BE2C (cell line): ENCODE measurements at regions not wholly inside any gene's neighbourhood (a gene's known extent, or its start where the extent isn't known, plus 50 kb on each side); places are given as distances from the start of the nearest gene placed in this dataset.

ENCODE experiments used
- DNase-seq: peaks from one replicate; pipeline ENCODE4 v3.0.0-alpha.2; 2020
- H3K27me3 ChIP-seq: fragments of 250-450 bp; sonication (Bioruptor Pico); 2 replicates; pipeline ENCODE4 v1.5.1; 2020; ENCODE audit warnings: mild to moderate bottlenecking
- H3K36me3 ChIP-seq: fragments of 250-450 bp; sonication (Bioruptor Pico); 2 replicates; pipeline ENCODE4 v1.5.1; 2020; ENCODE audit warnings: mild to moderate bottlenecking
- H3K4me1 ChIP-seq: fragments of 250-450 bp; sonication (Bioruptor Pico); 2 replicates; pipeline ENCODE4 v1.5.1; 2020
- H3K4me3 ChIP-seq: 2 replicates; pipeline ENCODE4 v1.5.1; 2011; ENCODE audit warnings: low read depth, low read length
- H3K9me3 ChIP-seq: fragments of 250-450 bp; sonication (Bioruptor Pico); 2 replicates; pipeline ENCODE4 v1.5.1; 2020
- TF ChIP-seq, protein P1 (sequence below): IDR thresholded peaks from 2 replicates; pipeline ENCODE4 v1.5.1; 2012; ENCODE audit warnings: mild to moderate bottlenecking, low read depth, low read length

DNA sequence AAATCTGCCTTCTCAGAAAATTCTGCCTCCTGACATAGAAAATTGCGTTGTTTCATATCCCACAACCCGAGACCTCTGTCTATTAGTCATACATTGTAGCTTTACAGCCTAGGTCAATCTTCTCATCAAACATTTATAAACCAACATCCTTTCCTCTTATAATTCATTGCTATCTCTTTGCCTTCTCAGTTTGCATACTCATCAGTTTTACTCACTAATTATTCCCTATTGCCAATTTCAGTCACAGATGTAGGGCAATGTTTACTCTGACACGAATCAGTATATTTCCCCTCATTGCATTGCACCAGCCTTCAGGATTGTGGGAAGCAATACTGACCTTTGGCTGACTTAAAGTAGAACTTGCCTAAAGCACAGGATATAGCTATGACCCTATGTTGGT lies 247.2 kb downstream of the CEMIP2 start:
- Histone ChIP-seq H3K4me1 (no peaks in the 10 kb centered on the region), H3K27me3 (peaks cover 20% of the 10 kb centered on the region), H3K4me3 (no peak overlapping the region), H3K36me3 (no peaks in the 10 kb centered on the region), H3K9me3 (no peaks in the 10 kb centered on the region)
- TF ChIP-seq, protein P1, sequence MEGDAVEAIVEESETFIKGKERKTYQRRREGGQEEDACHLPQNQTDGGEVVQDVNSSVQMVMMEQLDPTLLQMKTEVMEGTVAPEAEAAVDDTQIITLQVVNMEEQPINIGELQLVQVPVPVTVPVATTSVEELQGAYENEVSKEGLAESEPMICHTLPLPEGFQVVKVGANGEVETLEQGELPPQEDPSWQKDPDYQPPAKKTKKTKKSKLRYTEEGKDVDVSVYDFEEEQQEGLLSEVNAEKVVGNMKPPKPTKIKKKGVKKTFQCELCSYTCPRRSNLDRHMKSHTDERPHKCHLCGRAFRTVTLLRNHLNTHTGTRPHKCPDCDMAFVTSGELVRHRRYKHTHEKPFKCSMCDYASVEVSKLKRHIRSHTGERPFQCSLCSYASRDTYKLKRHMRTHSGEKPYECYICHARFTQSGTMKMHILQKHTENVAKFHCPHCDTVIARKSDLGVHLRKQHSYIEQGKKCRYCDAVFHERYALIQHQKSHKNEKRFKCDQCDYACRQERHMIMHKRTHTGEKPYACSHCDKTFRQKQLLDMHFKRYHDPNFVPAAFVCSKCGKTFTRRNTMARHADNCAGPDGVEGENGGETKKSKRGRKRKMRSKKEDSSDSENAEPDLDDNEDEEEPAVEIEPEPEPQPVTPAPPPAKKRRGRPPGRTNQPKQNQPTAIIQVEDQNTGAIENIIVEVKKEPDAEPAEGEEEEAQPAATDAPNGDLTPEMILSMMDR: no peak
- no peak for DNase-seq

DNA sequence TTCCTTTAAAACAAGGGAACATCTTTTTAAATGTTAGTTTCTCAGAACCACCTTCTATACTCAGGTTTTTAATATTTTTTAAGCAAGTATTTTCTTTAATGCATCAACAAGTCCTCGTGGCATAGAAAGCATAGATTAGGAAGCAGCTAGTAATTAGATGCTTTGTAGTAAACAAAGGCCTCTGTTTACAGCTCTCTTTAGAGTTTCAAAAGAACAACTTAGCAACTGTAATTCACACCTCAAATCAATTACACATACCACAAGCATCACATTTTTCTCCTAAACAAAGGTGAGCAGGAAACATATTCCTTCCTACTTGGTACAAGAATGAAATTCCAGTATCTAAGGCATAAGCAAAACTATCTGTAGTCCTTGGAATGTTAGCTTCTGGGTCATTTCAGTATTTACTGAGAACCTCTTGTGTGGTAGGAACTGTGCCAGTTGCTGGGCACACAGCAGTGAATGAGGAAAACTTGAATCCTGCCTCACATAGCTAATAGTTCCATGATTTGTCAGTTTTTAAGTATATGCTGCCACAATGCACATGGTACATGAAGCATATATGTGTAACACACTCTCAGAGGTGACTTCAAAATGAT lies 249.1 kb downstream of the CEMIP2 start:
- no peak for DNase-seq
- no peaks in the 10 kb centered on the region for H3K4me1 ChIP-seq
- H3K9me3 ChIP-seq: no peaks in the 10 kb centered on the region
- H3K4me3 ChIP-seq: no peak overlapping the region
- TF ChIP-seq, protein P1: no peak
- peaks cover 17% of the 10 kb centered on the region for H3K27me3 ChIP-seq
- no peaks in the 10 kb centered on the region for H3K36me3 ChIP-seq

DNA sequence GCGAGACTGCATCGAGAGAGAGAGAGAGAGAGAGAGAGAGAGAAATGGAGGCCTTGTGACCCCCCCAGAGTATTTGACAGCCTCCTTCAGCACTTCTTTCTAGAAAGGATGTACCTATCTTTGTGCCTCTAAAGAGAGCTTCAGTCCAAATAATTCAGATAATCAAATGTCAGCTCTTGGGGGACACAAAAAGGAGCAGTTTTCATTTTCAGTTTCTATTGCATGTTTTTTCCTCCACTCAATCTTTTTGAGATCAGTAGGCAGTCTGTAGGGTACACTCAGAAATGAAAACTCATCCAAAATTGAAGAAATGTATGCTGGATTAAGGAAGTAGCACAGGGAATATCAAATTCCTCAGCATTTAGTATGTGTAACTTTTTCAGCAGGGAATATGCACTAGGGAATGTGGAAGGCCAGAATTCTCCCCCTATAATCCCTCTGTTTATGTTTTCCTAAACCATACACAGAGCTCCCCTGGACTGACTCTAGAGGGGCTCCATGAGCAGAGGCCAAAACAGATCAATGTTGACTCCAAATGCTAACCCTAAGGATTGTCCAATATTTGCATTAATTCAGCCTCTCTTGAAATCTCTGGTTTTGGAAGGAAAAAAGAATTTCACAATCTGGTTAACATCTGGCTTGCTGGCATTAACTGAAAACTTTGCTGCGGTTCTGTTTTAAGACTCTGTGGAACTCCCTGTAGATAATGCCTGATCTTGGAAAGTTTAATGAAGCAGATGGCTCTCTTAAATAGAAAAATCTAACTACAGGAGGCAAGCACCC lies 250.1 kb downstream of the CEMIP2 start:
- H3K36me3 ChIP-seq: no peaks in the 10 kb centered on the region
- no peak overlapping the region for H3K4me3 ChIP-seq
- H3K9me3 ChIP-seq: no peaks in the 10 kb centered on the region
- H3K4me1 ChIP-seq: no peaks in the 10 kb centered on the region
- H3K27me3 ChIP-seq: peaks cover 17% of the 10 kb centered on the region
- TF ChIP-seq, protein P1: no peak
- no peak for DNase-seq

DNA sequence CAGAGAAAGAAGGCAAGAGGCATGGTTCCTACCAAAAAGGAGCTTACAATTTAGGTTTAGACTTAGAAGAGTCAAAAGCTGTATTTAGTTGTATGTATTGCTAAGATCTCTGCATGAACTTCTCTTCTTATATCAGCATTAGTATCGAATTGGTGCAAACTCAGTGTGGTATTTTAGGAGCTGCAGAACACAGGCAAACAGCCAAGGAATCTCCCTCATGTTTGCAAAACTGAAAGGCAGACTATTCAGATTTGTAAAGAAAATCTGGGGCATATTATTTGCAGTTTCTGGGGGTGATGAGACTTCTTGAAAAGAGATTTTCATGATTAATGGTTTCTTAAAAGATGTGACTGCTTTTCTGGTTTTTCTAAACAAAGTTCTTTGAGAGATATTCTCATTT lies 252.7 kb downstream of the CEMIP2 start:
- Histone ChIP-seq H3K27me3 (peaks cover 17% of the 10 kb centered on the region), H3K4me1 (no peaks in the 10 kb centered on the region), H3K9me3 (no peaks in the 10 kb centered on the region), H3K4me3 (no peak overlapping the region), H3K36me3 (no peaks in the 10 kb centered on the region)
- TF ChIP-seq, protein P1: no peak
- no peak for DNase-seq

DNA sequence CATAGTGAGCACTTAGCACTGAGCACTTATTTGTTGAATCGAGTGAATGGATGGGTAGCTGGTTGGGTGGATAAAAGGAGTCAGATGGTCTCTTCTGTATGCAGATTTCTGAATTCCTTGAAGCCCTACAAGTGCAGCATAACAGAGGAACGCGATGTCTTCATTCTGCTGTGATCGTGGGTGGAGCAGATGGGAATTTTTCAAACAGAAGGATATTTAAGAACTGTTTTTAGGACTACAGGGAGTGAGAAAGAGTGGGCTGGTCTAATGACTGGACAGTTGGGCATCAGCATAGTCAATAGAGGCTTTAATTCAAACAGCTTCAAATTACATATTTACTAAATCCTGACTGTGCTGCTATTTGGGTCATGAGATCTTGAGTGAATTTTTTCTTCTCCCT lies 253.2 kb downstream of the CEMIP2 start:
- H3K36me3 ChIP-seq: no peaks in the 10 kb centered on the region
- H3K27me3 ChIP-seq: peaks cover 17% of the 10 kb centered on the region
- H3K9me3 ChIP-seq: no peaks in the 10 kb centered on the region
- H3K4me1 ChIP-seq: no peaks in the 10 kb centered on the region
- no peak for DNase-seq
- TF ChIP-seq, protein P1: no peak
- H3K4me3 ChIP-seq: no peak overlapping the region

DNA sequence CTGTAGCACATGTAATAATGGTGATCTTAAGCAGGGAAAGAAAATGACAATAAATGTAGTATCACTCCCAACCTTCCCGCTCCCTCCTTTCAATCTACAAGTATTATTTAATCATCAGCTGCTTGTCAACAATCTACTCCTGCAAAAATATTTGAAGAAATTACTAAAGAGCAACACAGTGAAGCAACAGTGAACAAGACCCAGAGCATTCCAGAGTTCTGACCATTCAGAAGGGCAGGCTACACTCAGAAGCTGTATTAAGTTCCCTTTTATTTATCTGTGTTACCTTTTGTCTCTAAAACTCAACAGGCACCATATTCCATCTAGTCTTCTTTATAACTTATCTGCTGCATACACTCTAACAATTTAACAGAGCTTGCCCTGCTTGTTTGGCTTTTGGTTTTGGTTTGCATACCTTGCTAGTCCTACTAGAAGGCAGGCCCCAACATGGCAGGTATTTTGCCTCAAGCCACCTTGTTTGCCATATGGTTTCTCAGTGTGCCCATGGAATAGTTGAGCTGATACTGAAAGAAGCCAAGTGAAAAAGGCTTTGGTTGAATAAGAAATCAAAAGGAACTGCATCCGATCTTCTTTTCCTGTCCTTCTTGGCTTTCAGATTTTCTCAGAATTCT lies 253.9 kb downstream of the CEMIP2 start:
- H3K4me3 ChIP-seq: no peak overlapping the region
- peaks cover 17% of the 10 kb centered on the region for H3K27me3 ChIP-seq
- H3K9me3 ChIP-seq: no peaks in the 10 kb centered on the region
- TF ChIP-seq, protein P1: no peak
- no peak for DNase-seq
- no peaks in the 10 kb centered on the region for H3K4me1 ChIP-seq
- no peaks in the 10 kb centered on the region for H3K36me3 ChIP-seq
